Activated T-helper 17 cell treated with anti-CD3 and anti-CD28 coated beads, Interleukin-2, amount 50 U/mL, for 72 hours (primary cell): ENCODE measurements at regions not wholly inside any gene's neighbourhood (a gene's known extent, or its start where the extent isn't known, plus 50 kb on each side); places are given as distances from the start of the nearest gene placed in this dataset.

ENCODE experiments used
- ATAC-seq: fragments of 150-1000 bp; cut with Tn5 transposase; replicated peaks from 2 replicates; pipeline ENCODE4 v1.10.0; 2021; ENCODE audit warnings: mild to moderate bottlenecking, moderate library complexity
- H3K27ac Mint-ChIP-seq: one replicate; pipeline ENCODE4 v1.8.0; 2022; ENCODE audit warnings: mixed read lengths
- H3K27me3 Mint-ChIP-seq: one replicate; pipeline ENCODE4 v1.8.0; 2022; ENCODE audit warnings: mixed read lengths
- H3K36me3 Mint-ChIP-seq: one replicate; pipeline ENCODE4 v1.8.0; 2022; ENCODE audit warnings: low read depth, mild to moderate bottlenecking, mixed read lengths
- H3K4me1 Mint-ChIP-seq: one replicate; pipeline ENCODE4 v1.8.0; 2022; ENCODE audit warnings: mixed read lengths
- H3K4me3 Mint-ChIP-seq: one replicate; pipeline ENCODE4 v1.8.0; 2022; ENCODE audit warnings: mild to moderate bottlenecking, mixed read lengths
- H3K9me3 Mint-ChIP-seq: one replicate; pipeline ENCODE4 v1.8.0; 2022; ENCODE audit warnings: mixed read lengths

GRCh38 chr18:39786477-39786876, 2168.6 kb upstream of the PIK3C3 start:
- Mint-ChIP-seq H3K4me3 (no peak overlapping the region), H3K27me3 (no peaks in the 10 kb centered on the region), H3K27ac (no peak overlapping the region), H3K4me1 (no peaks in the 10 kb centered on the region), H3K36me3 (no peaks in the 10 kb centered on the region), H3K9me3 (no peaks in the 10 kb centered on the region)
- ATAC-seq = no peak

GRCh38 chr18:39784541-39784940, 2170.5 kb upstream of the PIK3C3 start:
- Mint-ChIP-seq H3K4me3 (no peak overlapping the region), H3K27me3 (no peaks in the 10 kb centered on the region), H3K27ac (no peak overlapping the region), H3K9me3 (peaks cover 8% of the 10 kb centered on the region), H3K4me1 (no peaks in the 10 kb centered on the region), H3K36me3 (no peaks in the 10 kb centered on the region)
- ATAC-seq = no peak

GRCh38 chr18:39781565-39781964, 2173.5 kb upstream of the PIK3C3 start:
- no peak overlapping the region for H3K27ac Mint-ChIP-seq
- no peak for ATAC-seq
- no peaks in the 10 kb centered on the region for H3K4me1 Mint-ChIP-seq
- H3K27me3 Mint-ChIP-seq = no peaks in the 10 kb centered on the region
- peaks cover 8% of the 10 kb centered on the region for H3K9me3 Mint-ChIP-seq
- no peak overlapping the region for H3K4me3 Mint-ChIP-seq
- no peaks in the 10 kb centered on the region for H3K36me3 Mint-ChIP-seq

- no peaks in the 10 kb centered on the region for H3K27me3 Mint-ChIP-seq
- H3K36me3 Mint-ChIP-seq = no peaks in the 10 kb centered on the region
- no peak overlapping the region for H3K4me3 Mint-ChIP-seq
- no peak overlapping the region for H3K27ac Mint-ChIP-seq
- H3K9me3 Mint-ChIP-seq = peaks cover 8% of the 10 kb centered on the region
- no peak for ATAC-seq
- H3K4me1 Mint-ChIP-seq = no peaks in the 10 kb centered on the region
Observed at GRCh38 chr18:39780774-39781173, 2174.3 kb upstream of the PIK3C3 start.

GRCh38 chr18:39779926-39780325, 2175.1 kb upstream of the PIK3C3 start:
- no peak overlapping the region for H3K4me3 Mint-ChIP-seq
- no peaks in the 10 kb centered on the region for H3K36me3 Mint-ChIP-seq
- ATAC-seq = no peak
- H3K27me3 Mint-ChIP-seq = no peaks in the 10 kb centered on the region
- H3K9me3 Mint-ChIP-seq = peaks cover 8% of the 10 kb centered on the region
- H3K4me1 Mint-ChIP-seq = no peaks in the 10 kb centered on the region
- no peak overlapping the region for H3K27ac Mint-ChIP-seq

GRCh38 chr18:39776766-39777165, 2178.3 kb upstream of the PIK3C3 start:
- H3K4me1 Mint-ChIP-seq = no peaks in the 10 kb centered on the region
- no peak overlapping the region for H3K4me3 Mint-ChIP-seq
- ATAC-seq = no peak
- H3K27ac Mint-ChIP-seq = no peak overlapping the region
- H3K36me3 Mint-ChIP-seq = no peaks in the 10 kb centered on the region
- peaks cover 12% of the 10 kb centered on the region for H3K9me3 Mint-ChIP-seq
- H3K27me3 Mint-ChIP-seq = no peaks in the 10 kb centered on the region

GRCh38 chr18:39774957-39775598, 2180.0 kb upstream of the PIK3C3 start:
- Mint-ChIP-seq H3K36me3 (no peaks in the 10 kb centered on the region), H3K27ac (no peak overlapping the region), H3K9me3 (peaks cover 16% of the 10 kb centered on the region), H3K4me1 (no peaks in the 10 kb centered on the region), H3K4me3 (no peak overlapping the region), H3K27me3 (no peaks in the 10 kb centered on the region)
- ATAC-seq = no peak

GRCh38 chr18:39773646-39774045, 2181.4 kb upstream of the PIK3C3 start:
- Mint-ChIP-seq H3K27ac (no peak overlapping the region), H3K4me1 (no peaks in the 10 kb centered on the region), H3K27me3 (no peaks in the 10 kb centered on the region), H3K4me3 (no peak overlapping the region), H3K36me3 (no peaks in the 10 kb centered on the region), H3K9me3 (peaks cover 16% of the 10 kb centered on the region)
- no peak for ATAC-seq

- no peak overlapping the region for H3K4me3 Mint-ChIP-seq
- H3K27ac Mint-ChIP-seq = no peak overlapping the region
- H3K9me3 Mint-ChIP-seq = peaks cover 16% of the 10 kb centered on the region
- H3K27me3 Mint-ChIP-seq = no peaks in the 10 kb centered on the region
- no peaks in the 10 kb centered on the region for H3K4me1 Mint-ChIP-seq
- no peak for ATAC-seq
- H3K36me3 Mint-ChIP-seq = no peaks in the 10 kb centered on the region
Observed at GRCh38 chr18:39772155-39772919, 2182.7 kb upstream of the PIK3C3 start.

- Mint-ChIP-seq H3K27me3 (no peaks in the 10 kb centered on the region), H3K4me1 (no peaks in the 10 kb centered on the region), H3K27ac (no peak overlapping the region), H3K4me3 (no peak overlapping the region), H3K36me3 (no peaks in the 10 kb centered on the region), H3K9me3 (peaks cover 16% of the 10 kb centered on the region)
- ATAC-seq = no peak
Observed at GRCh38 chr18:39770399-39770798, 2184.6 kb upstream of the PIK3C3 start.

- Mint-ChIP-seq H3K36me3 (no peaks in the 10 kb centered on the region), H3K4me1 (no peaks in the 10 kb centered on the region), H3K27me3 (no peaks in the 10 kb centered on the region), H3K27ac (no peak overlapping the region), H3K4me3 (no peak overlapping the region), H3K9me3 (peaks cover 6% of the 10 kb centered on the region)
- no peak for ATAC-seq
Observed at GRCh38 chr18:39764873-39765272, 2190.2 kb upstream of the PIK3C3 start.

- ATAC-seq = no peak
- no peaks in the 10 kb centered on the region for H3K27me3 Mint-ChIP-seq
- peaks cover 15% of the 10 kb centered on the region for H3K9me3 Mint-ChIP-seq
- H3K4me1 Mint-ChIP-seq = no peaks in the 10 kb centered on the region
- no peak overlapping the region for H3K27ac Mint-ChIP-seq
- no peak overlapping the region for H3K4me3 Mint-ChIP-seq
- H3K36me3 Mint-ChIP-seq = no peaks in the 10 kb centered on the region
Observed at GRCh38 chr18:39761273-39761672, 2193.8 kb upstream of the PIK3C3 start.

GRCh38 chr18:39759926-39760325, 2194.3 kb upstream of the CELF4 start:
- Mint-ChIP-seq H3K4me1 (no peaks in the 10 kb centered on the region), H3K36me3 (no peaks in the 10 kb centered on the region), H3K27me3 (no peaks in the 10 kb centered on the region), H3K9me3 (peaks cover 17% of the 10 kb centered on the region), H3K27ac (no peak overlapping the region), H3K4me3 (no peak overlapping the region)
- no peak for ATAC-seq

GRCh38 chr18:39753178-39753577, 2187.6 kb upstream of the CELF4 start:
- no peak overlapping the region for H3K27ac Mint-ChIP-seq
- no peaks in the 10 kb centered on the region for H3K27me3 Mint-ChIP-seq
- no peaks in the 10 kb centered on the region for H3K4me1 Mint-ChIP-seq
- no peak for ATAC-seq
- no peak overlapping the region for H3K4me3 Mint-ChIP-seq
- H3K9me3 Mint-ChIP-seq = peaks cover 15% of the 10 kb centered on the region
- no peaks in the 10 kb centered on the region for H3K36me3 Mint-ChIP-seq

- Mint-ChIP-seq H3K4me3 (no peak overlapping the region), H3K4me1 (no peaks in the 10 kb centered on the region), H3K36me3 (no peaks in the 10 kb centered on the region), H3K9me3 (peaks cover 10% of the 10 kb centered on the region), H3K27me3 (no peaks in the 10 kb centered on the region), H3K27ac (no peak overlapping the region)
- ATAC-seq = no peak
Observed at GRCh38 chr18:39752351-39752750, 2186.8 kb upstream of the CELF4 start.
